SK-N-SH (cell line): ENCODE measurements at regions not wholly inside any gene's neighbourhood (a gene's known extent, or its start where the extent isn't known, plus 50 kb on each side); places are given as distances from the start of the nearest gene placed in this dataset.

ENCODE experiments used
- CTCF ChIP-seq: fragments of 200-600 bp; sonication (generic); IDR thresholded peaks from 2 replicates; pipeline ENCODE4 v1.6.1; 2017; ENCODE audit warnings: antibody characterized with exemption, mild to moderate bottlenecking, moderate library complexity
- EP300 ChIP-seq, 2 experiments: IDR thresholded peaks; 2 replicates each; pipeline versions ENCODE4 v1.4.0 to v1.6.1; 2012; ENCODE audit warnings: borderline replicate concordance in 1 of 2, low read depth in 1 of 2, low read length in 1 of 2

GRCh38 chr4:128519163-128519830 lies 231.7 kb upstream of the PGRMC2 start:
- no peak for TF ChIP-seq CTCF
- TF ChIP-seq EP300 (IDR thresholded peaks at IDR 0.05; ENCODE audit: borderline replicate concordance in 1 of 2, low read depth in 1 of 2, low read length in 1 of 2), result no peak
